GM23338 (cell line): ENCODE measurements at regions not wholly inside any gene's neighbourhood (a gene's known extent, or its start where the extent isn't known, plus 50 kb on each side); places are given as distances from the start of the nearest gene placed in this dataset.

Experiments used
- CREB1 ChIP-seq: fragments of 250-450 bp; sonication (Bioruptor Pico); IDR thresholded peaks from 2 replicates; pipeline ENCODE4 v1.5.0; 2020; ENCODE audit warnings: low read depth, mild to moderate bottlenecking, moderate library complexity
- EZH2 ChIP-seq: fragments of 200-600 bp; sonication (generic); IDR thresholded peaks from one replicate; pipeline ENCODE4 v1.8.0; 2017; ENCODE audit warnings: antibody characterized with exemption, mild to moderate bottlenecking, low read depth; ENCODE audit not compliant: unreplicated experiment
- EZH2phosphoT487 ChIP-seq: fragments of 200-600 bp; sonication (generic); IDR thresholded peaks from one replicate; pipeline ENCODE4 v1.8.1; 2018; ENCODE audit warnings: antibody characterized with exemption; ENCODE audit not compliant: unreplicated experiment
- JUNB ChIP-seq: IDR thresholded peaks from one replicate; pipeline ENCODE4 v1.6.1; 2016; ENCODE audit warnings: antibody characterized with exemption; ENCODE audit not compliant: unreplicated experiment
- POLR2AphosphoS5 ChIP-seq: IDR thresholded peaks from 2 replicates; pipeline ENCODE4 v1.6.1; 2016; ENCODE audit warnings: antibody characterized with exemption, low read depth
- ZNF114 ChIP-seq: fragments of 250-450 bp; sonication (Bioruptor Pico); IDR thresholded peaks from 2 replicates; pipeline ENCODE4 v1.5.0; 2020; ENCODE audit warnings: mild to moderate bottlenecking, moderate library complexity
- TF ChIP-seq, protein P1 (sequence below), 2 experiments: fragments of 200-600 bp in 1 of 2; sonication (generic) in 1 of 2; conservative IDR thresholded peaks; 2 replicates each; pipeline versions ENCODE4 v1.5.1 to v1.6.1; 2016 to 2017; ENCODE audit warnings: antibody characterized with exemption in 2 of 2, low read depth in 2 of 2, mild to moderate bottlenecking in 2 of 2, moderate library complexity in 1 of 2
- TF ChIP-seq, protein P2 (sequence below): IDR thresholded peaks from one replicate; pipeline ENCODE4 v1.6.1; 2018; ENCODE audit warnings: antibody characterized with exemption; ENCODE audit not compliant: unreplicated experiment

DNA sequence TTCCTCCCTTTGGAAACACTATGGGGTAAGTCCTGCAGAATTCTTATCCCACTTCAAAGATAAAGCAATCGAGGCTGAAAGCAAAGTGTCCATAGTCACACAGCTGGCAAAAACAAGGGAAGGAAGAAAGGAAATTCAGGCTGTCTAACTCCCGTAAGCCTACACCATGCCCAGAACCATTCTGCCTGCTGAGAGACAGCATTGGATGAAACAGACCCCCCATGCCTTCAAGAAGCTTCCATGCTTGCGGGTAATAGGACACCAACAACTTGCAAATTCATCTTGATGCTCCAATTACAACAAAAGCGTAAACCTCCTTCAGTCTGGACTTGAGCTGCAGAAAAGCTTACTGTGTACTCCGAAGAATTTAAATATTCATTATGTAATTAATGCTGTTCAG lies 181.1 kb upstream of the WWC1 start:
- TF ChIP-seq, protein P1, sequence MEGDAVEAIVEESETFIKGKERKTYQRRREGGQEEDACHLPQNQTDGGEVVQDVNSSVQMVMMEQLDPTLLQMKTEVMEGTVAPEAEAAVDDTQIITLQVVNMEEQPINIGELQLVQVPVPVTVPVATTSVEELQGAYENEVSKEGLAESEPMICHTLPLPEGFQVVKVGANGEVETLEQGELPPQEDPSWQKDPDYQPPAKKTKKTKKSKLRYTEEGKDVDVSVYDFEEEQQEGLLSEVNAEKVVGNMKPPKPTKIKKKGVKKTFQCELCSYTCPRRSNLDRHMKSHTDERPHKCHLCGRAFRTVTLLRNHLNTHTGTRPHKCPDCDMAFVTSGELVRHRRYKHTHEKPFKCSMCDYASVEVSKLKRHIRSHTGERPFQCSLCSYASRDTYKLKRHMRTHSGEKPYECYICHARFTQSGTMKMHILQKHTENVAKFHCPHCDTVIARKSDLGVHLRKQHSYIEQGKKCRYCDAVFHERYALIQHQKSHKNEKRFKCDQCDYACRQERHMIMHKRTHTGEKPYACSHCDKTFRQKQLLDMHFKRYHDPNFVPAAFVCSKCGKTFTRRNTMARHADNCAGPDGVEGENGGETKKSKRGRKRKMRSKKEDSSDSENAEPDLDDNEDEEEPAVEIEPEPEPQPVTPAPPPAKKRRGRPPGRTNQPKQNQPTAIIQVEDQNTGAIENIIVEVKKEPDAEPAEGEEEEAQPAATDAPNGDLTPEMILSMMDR (conservative IDR thresholded peaks at IDR 0.05; ENCODE audit: low read depth in 2 of 2): no peak
- no peak for TF ChIP-seq POLR2AphosphoS5
- no peak for TF ChIP-seq EZH2
- TF ChIP-seq EZH2phosphoT487: no peak
- TF ChIP-seq JUNB: no peak
- TF ChIP-seq ZNF114 (CRISPR knock-in tag): no peak
- TF ChIP-seq CREB1 (CRISPR knock-in tag): no peak
- TF ChIP-seq, protein P2, sequence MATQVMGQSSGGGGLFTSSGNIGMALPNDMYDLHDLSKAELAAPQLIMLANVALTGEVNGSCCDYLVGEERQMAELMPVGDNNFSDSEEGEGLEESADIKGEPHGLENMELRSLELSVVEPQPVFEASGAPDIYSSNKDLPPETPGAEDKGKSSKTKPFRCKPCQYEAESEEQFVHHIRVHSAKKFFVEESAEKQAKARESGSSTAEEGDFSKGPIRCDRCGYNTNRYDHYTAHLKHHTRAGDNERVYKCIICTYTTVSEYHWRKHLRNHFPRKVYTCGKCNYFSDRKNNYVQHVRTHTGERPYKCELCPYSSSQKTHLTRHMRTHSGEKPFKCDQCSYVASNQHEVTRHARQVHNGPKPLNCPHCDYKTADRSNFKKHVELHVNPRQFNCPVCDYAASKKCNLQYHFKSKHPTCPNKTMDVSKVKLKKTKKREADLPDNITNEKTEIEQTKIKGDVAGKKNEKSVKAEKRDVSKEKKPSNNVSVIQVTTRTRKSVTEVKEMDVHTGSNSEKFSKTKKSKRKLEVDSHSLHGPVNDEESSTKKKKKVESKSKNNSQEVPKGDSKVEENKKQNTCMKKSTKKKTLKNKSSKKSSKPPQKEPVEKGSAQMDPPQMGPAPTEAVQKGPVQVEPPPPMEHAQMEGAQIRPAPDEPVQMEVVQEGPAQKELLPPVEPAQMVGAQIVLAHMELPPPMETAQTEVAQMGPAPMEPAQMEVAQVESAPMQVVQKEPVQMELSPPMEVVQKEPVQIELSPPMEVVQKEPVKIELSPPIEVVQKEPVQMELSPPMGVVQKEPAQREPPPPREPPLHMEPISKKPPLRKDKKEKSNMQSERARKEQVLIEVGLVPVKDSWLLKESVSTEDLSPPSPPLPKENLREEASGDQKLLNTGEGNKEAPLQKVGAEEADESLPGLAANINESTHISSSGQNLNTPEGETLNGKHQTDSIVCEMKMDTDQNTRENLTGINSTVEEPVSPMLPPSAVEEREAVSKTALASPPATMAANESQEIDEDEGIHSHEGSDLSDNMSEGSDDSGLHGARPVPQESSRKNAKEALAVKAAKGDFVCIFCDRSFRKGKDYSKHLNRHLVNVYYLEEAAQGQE: no peak
